Thoracic aorta (tissue), 2 donors: ENCODE measurements at regions not wholly inside any gene's neighbourhood (a gene's known extent, or its start where the extent isn't known, plus 50 kb on each side); places are given as distances from the start of the nearest gene placed in this dataset.

ENCODE experiments used
- ATAC-seq: fragments of 150-250 bp; one replicate; pipeline ENCODE4 v1.8.0; 2017; ENCODE audit warnings: low read depth; ENCODE audit not compliant: insufficient number of reproducible peaks, low FRiP score
- DNase-seq: peaks from one replicate; pipeline ENCODE4 v3.0.0-alpha.2; 2020; ENCODE audit warnings: low spot score
- H3K27ac ChIP-seq, 2 donors: fragments of 200-600 bp; sonication (generic); 1 replicate in 1 of 2; 2 replicates in 1 of 2; pipeline ENCODE4 v1.5.1; 2016; ENCODE audit warnings: mild to moderate bottlenecking in 2 of 2, moderate library complexity in 2 of 2
- H3K27me3 ChIP-seq: fragments of 200-600 bp; sonication (generic); replicated peaks from 2 replicates; pipeline ENCODE4 v1.6.0; 2016; ENCODE audit warnings: mild to moderate bottlenecking; ENCODE audit not compliant: insufficient read depth
- H3K36me3 ChIP-seq: fragments of 200-600 bp; sonication (generic); one replicate; pipeline ENCODE4 v1.5.1; 2016
- H3K4me1 ChIP-seq, 2 donors: fragments of 200-600 bp; sonication (generic); 1 replicate in 1 of 2; 2 replicates in 1 of 2; pipeline versions ENCODE4 v1.5.1 to v1.6.0; 2016; ENCODE audit warnings: low read depth in 2 of 2, mild to moderate bottlenecking in 1 of 2; ENCODE audit not compliant: control insufficient read depth in 1 of 2
- H3K4me3 ChIP-seq: fragments of 200-600 bp; sonication (generic); 2 replicates; pipeline ENCODE4 v1.5.1; 2016; ENCODE audit warnings: mild to moderate bottlenecking
- H3K9me3 ChIP-seq: fragments of 200-600 bp; sonication (generic); 2 replicates; pipeline ENCODE4 v1.5.1; 2016
- CTCF ChIP-seq: fragments of 200-600 bp; sonication (generic); IDR thresholded peaks from one replicate; pipeline ENCODE4 v1.5.1; 2019; ENCODE audit warnings: antibody characterized with exemption

GRCh38 chr2:196565982-196566381 is 73.5 kb upstream of the CCDC150 start:
- H3K27me3 ChIP-seq = no peaks in the 10 kb centered on the region
- TF ChIP-seq CTCF = no peak

GRCh38 chr2:196566961-196567666 is 72.4 kb upstream of the CCDC150 start:
- peaks cover 7 to 12% of the 10 kb centered on the region in 2 donors for H3K4me1 ChIP-seq
- H3K36me3 ChIP-seq = no peaks in the 10 kb centered on the region
- no peaks in the 10 kb centered on the region for H3K9me3 ChIP-seq
- H3K27me3 ChIP-seq = no peaks in the 10 kb centered on the region
- H3K27ac ChIP-seq = peak overlapping the region; percentile 57 to 63
- ATAC-seq (peak; percentile 53), DNase-seq (no peak)
- H3K4me3 ChIP-seq = no peak overlapping the region
- TF ChIP-seq CTCF = no peak

More at GRCh38 chr2:196565982-196566381, 73.5 kb upstream of the CCDC150 start:
- Histone ChIP-seq H3K9me3 (peaks cover 4% of the 10 kb centered on the region), H3K36me3 (no peaks in the 10 kb centered on the region), H3K4me1 (peaks cover 7 to 12% of the 10 kb centered on the region in 2 donors), H3K4me3 (no peak overlapping the region), H3K27ac (no peak overlapping the region)
- DNase-seq (no peak), ATAC-seq (no peak)

GRCh38 chr2:196568506-196568905 is 71.0 kb upstream of the CCDC150 start:
- no peak for TF ChIP-seq CTCF
- ATAC-seq (no peak), DNase-seq (no peak)
- H3K27ac ChIP-seq = no peak overlapping the region
- no peaks in the 10 kb centered on the region for H3K9me3 ChIP-seq
- H3K4me3 ChIP-seq = no peak overlapping the region
- H3K4me1 ChIP-seq = peaks cover 7 to 12% of the 10 kb centered on the region in 2 donors
- H3K27me3 ChIP-seq = no peaks in the 10 kb centered on the region
- H3K36me3 ChIP-seq = no peaks in the 10 kb centered on the region

- ATAC-seq (no peak), DNase-seq (no peak)
- no peak overlapping the region for H3K4me3 ChIP-seq
- no peak overlapping the region for H3K27ac ChIP-seq
- H3K9me3 ChIP-seq = peaks cover under 1% of the 10 kb centered on the region
- TF ChIP-seq CTCF = no peak
- no peaks in the 10 kb centered on the region for H3K4me1 ChIP-seq
- no peaks in the 10 kb centered on the region for H3K27me3 ChIP-seq
- H3K36me3 ChIP-seq = no peaks in the 10 kb centered on the region
Observed at GRCh38 chr2:196584903-196585302, 54.6 kb upstream of the CCDC150 start.

GRCh38 chr2:196586511-196586991 is 53.0 kb upstream of the CCDC150 start:
- no peaks in the 10 kb centered on the region for H3K27me3 ChIP-seq
- H3K4me3 ChIP-seq = no peak overlapping the region
- ATAC-seq (no peak), DNase-seq (no peak)
- no peaks in the 10 kb centered on the region for H3K36me3 ChIP-seq
- no peaks in the 10 kb centered on the region for H3K9me3 ChIP-seq
- H3K27ac ChIP-seq = no peak overlapping the region
- TF ChIP-seq CTCF = no peak
- peaks cover 0 to 1% of the 10 kb centered on the region in 2 donors for H3K4me1 ChIP-seq
